Mesothelial cell of epicardium (in vitro differentiated cells): ENCODE measurements at regions not wholly inside any gene's neighbourhood (a gene's known extent, or its start where the extent isn't known, plus 50 kb on each side); places are given as distances from the start of the nearest gene placed in this dataset.

Experiments
- DNase-seq, 2 experiments: peaks; one replicate each; pipeline ENCODE4 v3.0.0; 2021; ENCODE audit warnings: low spot score in 2 of 2; ENCODE audit not compliant: unreplicated experiment in 2 of 2
- H3K27ac Mint-ChIP-seq: 2 replicates; pipeline ENCODE4 v1.8.0; 2021; ENCODE audit warnings: mixed read lengths
- H3K27me3 Mint-ChIP-seq: 2 replicates; pipeline ENCODE4 v1.8.0; 2021; ENCODE audit warnings: low read depth, mixed read lengths
- H3K36me3 Mint-ChIP-seq: 2 replicates; pipeline ENCODE4 v1.8.0; 2021; ENCODE audit warnings: mixed read lengths
- H3K4me1 Mint-ChIP-seq: 2 replicates; pipeline ENCODE4 v1.8.0; 2021; ENCODE audit warnings: mixed read lengths
- H3K4me3 Mint-ChIP-seq: 2 replicates; pipeline ENCODE4 v1.8.0; 2021; ENCODE audit warnings: mild to moderate bottlenecking, moderate library complexity, mixed read lengths
- H3K9me3 Mint-ChIP-seq: 2 replicates; pipeline ENCODE4 v1.8.0; 2021; ENCODE audit warnings: mixed read lengths
- TF ChIP-seq, protein P1 (sequence below): fragments of 200-600 bp; sonication (generic); IDR thresholded peaks from one replicate; pipeline ENCODE4 v1.5.0; 2021; ENCODE audit warnings: antibody characterized with exemption; ENCODE audit not compliant: unreplicated experiment

GRCh38 chr1:209207701-209208286, 375.7 kb upstream of the CAMK1G start:
- no peaks in the 10 kb centered on the region for H3K9me3 Mint-ChIP-seq
- TF ChIP-seq, protein P1, sequence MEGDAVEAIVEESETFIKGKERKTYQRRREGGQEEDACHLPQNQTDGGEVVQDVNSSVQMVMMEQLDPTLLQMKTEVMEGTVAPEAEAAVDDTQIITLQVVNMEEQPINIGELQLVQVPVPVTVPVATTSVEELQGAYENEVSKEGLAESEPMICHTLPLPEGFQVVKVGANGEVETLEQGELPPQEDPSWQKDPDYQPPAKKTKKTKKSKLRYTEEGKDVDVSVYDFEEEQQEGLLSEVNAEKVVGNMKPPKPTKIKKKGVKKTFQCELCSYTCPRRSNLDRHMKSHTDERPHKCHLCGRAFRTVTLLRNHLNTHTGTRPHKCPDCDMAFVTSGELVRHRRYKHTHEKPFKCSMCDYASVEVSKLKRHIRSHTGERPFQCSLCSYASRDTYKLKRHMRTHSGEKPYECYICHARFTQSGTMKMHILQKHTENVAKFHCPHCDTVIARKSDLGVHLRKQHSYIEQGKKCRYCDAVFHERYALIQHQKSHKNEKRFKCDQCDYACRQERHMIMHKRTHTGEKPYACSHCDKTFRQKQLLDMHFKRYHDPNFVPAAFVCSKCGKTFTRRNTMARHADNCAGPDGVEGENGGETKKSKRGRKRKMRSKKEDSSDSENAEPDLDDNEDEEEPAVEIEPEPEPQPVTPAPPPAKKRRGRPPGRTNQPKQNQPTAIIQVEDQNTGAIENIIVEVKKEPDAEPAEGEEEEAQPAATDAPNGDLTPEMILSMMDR: peak; percentile 60
- peaks cover 49% of the 10 kb centered on the region for H3K27me3 Mint-ChIP-seq
- H3K4me3 Mint-ChIP-seq: peak overlapping the region; percentile 71
- peaks cover 19% of the 10 kb centered on the region for H3K4me1 Mint-ChIP-seq
- DNase-seq: peak; percentile 62 to 81
- H3K36me3 Mint-ChIP-seq: no peaks in the 10 kb centered on the region
- H3K27ac Mint-ChIP-seq: peak overlapping the region; percentile 16

DNA sequence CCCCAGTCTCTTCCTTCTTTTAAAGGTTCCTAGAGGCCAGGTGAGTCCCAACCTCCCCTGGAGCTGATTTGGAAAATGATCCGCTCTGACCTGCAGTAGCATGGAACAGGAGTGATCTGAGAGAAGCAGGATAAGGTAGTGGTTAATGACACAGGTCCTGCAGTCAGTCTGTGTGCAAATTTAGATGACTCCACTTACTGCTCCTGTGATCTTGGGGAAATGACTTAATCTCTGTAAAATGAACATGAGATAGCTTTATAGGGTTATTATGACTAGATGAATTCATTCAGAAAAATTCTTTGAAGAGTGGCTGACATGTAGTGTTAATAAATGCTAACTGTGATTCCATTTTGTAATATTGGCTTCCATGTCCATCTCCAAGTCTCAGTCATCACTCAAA, 374.9 kb upstream of the CAMK1G start:
- no peak for DNase-seq
- Mint-ChIP-seq H3K4me1 (peaks cover 21% of the 10 kb centered on the region), H3K27me3 (peaks cover 49% of the 10 kb centered on the region), H3K9me3 (no peaks in the 10 kb centered on the region), H3K4me3 (no peak overlapping the region), H3K27ac (no peak overlapping the region), H3K36me3 (no peaks in the 10 kb centered on the region)
- TF ChIP-seq, protein P1: no peak

DNA sequence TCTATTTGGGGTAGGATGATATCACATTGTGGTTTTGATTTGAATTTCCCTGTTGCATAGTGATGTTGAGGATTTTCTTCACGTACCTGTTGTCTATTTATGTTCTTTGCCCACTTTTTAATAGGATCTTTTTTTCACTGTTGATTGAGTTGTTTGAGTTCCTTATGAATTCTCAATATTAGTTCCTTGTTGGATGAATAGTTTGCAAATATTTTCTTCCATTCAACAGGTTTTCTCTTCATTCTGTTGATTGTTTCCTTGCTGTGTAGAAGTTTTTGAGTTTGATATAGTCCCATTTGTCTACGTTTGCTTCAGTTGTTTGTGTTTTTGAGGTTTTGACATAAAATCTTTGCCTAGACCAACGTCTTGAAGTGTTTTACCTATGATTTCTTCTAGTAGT, 369.5 kb upstream of the CAMK1G start:
- Mint-ChIP-seq H3K36me3 (no peaks in the 10 kb centered on the region), H3K4me3 (no peak overlapping the region), H3K4me1 (peaks cover 19% of the 10 kb centered on the region), H3K9me3 (peaks cover 4% of the 10 kb centered on the region), H3K27me3 (peaks cover 13% of the 10 kb centered on the region), H3K27ac (no peak overlapping the region)
- TF ChIP-seq, protein P1: no peak
- DNase-seq: no peak

DNA sequence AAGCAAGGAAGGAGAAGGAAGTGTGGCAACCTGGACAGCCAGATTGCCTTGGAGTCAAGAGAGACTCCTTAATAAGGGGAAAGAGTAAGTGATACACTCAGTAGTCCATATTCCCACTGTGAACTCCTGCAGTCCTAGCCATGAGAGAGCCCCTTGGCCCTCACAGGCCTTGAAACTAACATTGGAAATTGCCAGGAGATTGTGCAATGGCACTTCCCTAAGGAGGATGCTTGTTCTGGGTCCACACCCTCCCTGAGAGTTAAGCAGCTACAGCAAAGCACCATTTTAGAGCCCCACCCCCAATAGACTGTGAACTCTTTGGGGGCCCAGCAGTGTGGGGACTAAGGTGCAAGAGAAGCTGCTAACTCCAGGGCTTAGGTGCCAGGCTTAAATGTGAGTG, 367.7 kb upstream of the CAMK1G start:
- H3K36me3 Mint-ChIP-seq: no peaks in the 10 kb centered on the region
- H3K4me3 Mint-ChIP-seq: no peak overlapping the region
- peaks cover 27% of the 10 kb centered on the region for H3K4me1 Mint-ChIP-seq
- H3K27ac Mint-ChIP-seq: no peak overlapping the region
- H3K9me3 Mint-ChIP-seq: peaks cover 4% of the 10 kb centered on the region
- DNase-seq: no peak
- H3K27me3 Mint-ChIP-seq: no peaks in the 10 kb centered on the region
- TF ChIP-seq, protein P1: no peak

DNA sequence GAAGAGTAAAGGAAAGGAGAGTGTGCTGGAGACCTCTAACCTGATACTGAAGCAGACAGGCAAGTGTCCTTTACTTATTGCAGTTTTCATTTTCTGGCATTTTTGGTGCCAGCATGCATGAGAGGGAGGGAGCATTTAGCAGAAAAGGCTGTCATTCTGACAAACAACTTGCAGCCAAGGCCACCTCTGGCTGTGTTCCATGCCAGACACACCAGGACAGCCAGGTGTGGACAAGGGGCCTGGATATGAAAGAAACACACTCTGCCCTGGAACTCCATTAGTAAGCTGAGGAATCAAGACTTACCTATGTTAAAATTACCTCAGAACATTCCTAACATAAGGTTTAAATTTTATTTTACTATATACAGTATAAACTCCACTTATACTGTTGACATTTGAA, 365.4 kb upstream of the CAMK1G start:
- no peak for DNase-seq
- Mint-ChIP-seq H3K4me3 (no peak overlapping the region), H3K27me3 (no peaks in the 10 kb centered on the region), H3K27ac (no peak overlapping the region), H3K9me3 (peaks cover 4% of the 10 kb centered on the region), H3K36me3 (no peaks in the 10 kb centered on the region), H3K4me1 (peaks cover 18% of the 10 kb centered on the region)
- TF ChIP-seq, protein P1: no peak

DNA sequence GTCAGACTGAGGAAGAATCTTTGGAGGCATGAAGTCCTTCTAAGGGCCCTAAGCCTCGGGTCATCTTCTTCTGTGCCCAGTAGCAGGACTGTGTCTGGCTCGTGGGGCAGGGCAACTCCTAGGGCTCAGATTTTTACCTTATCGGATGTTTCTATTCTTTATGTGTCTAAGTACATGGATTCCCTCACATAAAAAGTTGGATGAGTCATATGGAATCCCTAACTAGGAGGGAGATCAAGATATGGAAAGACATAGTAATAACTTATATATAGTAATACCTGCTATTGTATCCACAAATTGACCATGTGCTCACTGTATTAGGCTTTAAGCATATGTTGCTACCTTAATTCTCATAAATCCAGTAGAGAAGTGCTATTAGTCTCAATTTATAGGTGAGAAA, 364.5 kb upstream of the CAMK1G start:
- Mint-ChIP-seq H3K36me3 (no peaks in the 10 kb centered on the region), H3K4me3 (no peak overlapping the region), H3K27me3 (no peaks in the 10 kb centered on the region), H3K4me1 (peaks cover 20% of the 10 kb centered on the region), H3K9me3 (peaks cover 4% of the 10 kb centered on the region), H3K27ac (no peak overlapping the region)
- TF ChIP-seq, protein P1: no peak
- DNase-seq: no peak
